NCI-H146 treated with DMSO at 0.1 percent for 48 hours (cell line): ENCODE measurements at regions not wholly inside any gene's neighbourhood (a gene's known extent, or its start where the extent isn't known, plus 50 kb on each side); places are given as distances from the start of the nearest gene placed in this dataset.
A peak's percentile ranks its signal among the peaks of the same experiment; 100 is the strongest.
"Not testable (repeated sequence)": the region's sequence is repeated elsewhere in the genome, so short reads cannot be mapped to it uniquely, and the experiment has no call there.

ENCODE experiments used
- DNase-seq: peaks from one replicate; lab custom pipeline; 2025; ENCODE audit not compliant: unreplicated experiment; lab: John Stamatoyannopoulos, UW

- no peak for DNase-seq
Observed at GRCh38 chr2:161046876-161047275, 113.4 kb upstream of the TANK start.

DNA sequence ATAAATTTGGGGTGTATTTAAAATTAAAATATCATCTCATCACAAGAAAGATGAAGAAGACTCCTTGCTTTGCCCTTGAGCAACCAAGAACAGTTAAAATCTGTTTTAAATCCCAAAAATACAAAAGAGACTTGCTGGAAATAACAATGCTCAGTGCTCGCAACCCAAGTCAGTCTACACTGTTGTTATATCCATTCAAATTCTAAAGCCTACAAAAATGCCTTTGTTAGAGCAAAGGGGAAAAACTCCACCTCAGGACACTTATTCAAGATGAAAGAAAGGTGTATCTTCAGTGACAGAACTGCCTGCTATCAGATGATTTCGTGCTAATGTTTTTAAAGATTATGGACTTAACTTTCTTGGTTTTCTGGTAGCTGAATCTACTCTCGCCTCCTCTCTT lies 111.9 kb upstream of the TANK start:
- no peak for DNase-seq

- DNase-seq, result no peak
Observed at GRCh38 chr2:161049559-161049958, 110.7 kb upstream of the TANK start.

DNA sequence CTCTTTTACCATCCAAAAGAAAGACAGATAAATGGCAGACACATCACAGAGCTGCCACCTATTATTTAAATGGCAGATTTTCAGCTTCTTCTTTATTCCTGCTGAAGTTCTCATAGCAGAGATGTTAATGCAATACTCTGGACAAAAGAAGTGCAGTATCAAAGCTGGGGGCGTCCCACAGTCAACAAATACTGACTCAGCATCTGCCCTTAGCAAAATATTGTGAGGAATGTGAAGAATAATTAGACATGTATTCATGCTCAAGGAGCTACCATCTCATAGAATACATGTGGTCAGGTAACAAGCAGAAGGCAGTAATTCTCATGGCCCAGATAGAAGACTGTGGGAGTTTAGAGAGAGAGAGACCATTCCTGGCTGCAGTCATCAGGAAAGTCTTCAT lies 108.0 kb upstream of the TANK start:
- DNase-seq, result no peak

GRCh38 chr2:161055289-161055688 lies 104.9 kb upstream of the TANK start:
- DNase-seq, result no peak

GRCh38 chr2:161059388-161059787 lies 100.8 kb upstream of the TANK start:
- no peak for DNase-seq

DNA sequence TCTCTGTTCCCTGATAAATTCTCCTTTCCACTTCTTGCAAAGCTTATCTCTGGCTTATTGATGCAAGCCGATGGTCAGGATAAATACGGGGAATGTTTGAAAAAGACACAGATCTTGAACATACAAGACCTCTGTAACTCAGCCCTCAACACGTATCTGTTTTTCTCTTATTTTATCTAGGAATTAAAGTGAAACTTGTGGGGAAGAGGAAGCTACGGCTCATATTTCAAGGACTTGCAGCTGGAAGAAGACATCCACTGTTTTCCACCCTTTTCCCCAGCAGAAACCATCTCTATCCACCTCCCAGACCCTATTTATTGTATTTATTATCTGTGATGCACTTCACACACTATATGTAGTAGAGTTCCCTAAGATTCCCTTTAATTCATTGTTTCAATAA lies 98.4 kb upstream of the TANK start:
- no peak for DNase-seq

DNA sequence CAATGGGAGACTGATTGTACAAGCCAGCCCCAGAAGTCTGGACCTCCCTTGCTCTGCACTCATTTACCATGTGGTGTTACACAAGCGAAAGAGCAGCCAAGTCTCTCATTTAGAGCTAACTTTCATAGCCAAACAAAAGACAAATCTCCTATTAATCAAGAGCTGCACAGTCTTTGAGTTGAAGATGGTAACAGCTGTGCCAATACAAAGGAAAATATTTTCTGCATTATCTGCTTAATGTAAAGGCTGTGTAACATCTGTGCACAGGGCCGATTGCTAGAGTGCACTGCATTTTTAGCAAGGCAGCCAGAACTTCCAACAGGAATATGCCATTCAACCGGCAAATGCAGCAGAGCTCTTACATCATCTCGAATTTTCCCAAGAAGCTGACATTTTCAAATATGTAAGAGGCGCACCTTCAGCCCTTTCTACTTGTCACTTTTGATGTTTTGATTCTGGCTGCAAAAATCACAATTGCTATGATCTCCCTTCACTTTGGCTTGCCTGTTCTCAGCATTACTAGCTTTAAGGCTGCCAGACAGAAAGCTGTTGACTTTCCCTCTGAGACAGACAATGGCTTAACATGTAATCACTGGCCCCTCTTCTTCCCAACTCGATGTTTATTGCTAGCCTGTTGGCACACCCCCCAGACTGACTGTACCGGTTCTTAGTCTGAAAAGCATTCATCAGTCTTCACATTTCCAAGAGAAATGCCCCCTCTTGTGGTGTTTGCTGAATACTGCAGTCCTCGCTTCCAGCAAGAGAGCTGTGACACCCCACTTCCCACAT lies 96.9 kb upstream of the TANK start:
- peak; percentile 2 for DNase-seq

DNA sequence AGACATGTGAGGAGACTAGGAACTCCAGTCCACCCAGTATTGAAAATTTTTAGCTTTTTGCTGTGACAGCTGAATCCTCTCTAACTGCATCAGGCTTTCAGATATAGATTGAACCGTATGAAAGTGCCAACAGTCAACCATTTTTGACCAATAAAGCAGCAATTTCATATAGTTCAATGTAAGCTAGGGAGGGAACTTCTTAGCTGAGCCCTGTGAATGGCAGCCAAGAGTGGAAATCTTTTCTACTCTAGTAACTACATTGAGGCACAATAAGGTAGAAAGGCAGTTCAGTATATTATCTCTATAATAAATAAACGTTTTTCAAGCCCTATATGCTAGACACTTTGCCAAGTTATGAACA lies 96.3 kb upstream of the TANK start:
- no peak for DNase-seq

DNA sequence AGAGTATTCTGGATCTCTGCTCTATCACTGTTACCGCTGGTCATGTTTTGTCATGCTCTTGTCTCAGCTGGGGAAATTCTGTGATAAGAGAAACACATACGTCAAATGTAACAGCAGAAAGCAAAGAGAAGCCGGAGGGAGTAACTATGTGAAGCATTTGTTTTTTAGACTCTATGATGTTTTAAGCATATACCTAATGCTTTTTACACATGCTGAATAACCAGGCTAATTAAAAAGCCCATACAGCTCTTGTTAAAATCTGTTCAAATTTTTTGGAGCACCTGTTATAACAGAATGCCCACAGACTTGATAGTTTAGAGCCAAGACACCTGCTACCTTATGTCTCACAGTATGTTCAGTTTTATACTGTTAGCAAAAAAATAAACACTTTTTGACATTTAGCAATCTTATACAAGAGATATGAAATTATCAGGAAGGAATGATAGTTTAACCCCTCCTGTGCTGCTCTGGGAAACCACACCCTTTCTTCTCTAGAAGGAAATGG lies 92.3 kb upstream of the TANK start:
- DNase-seq, result no peak

DNA sequence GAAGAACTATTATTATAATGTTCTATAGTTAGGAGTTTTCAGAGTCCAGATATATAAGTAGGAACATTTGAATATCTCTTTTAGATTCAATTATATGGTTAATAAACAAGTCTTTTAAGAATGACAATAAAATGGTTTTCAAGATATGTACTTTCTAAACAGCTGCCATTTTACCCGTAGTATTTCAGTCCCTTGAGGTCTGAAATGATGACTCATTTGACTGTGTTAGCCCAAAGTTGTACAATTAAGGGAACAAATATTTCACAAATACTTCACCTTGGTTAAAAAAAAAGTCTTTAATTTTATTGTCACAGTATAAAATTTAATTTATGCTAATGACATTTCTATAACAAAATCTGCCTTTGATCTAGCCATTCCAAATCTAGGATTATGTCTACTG lies 91.6 kb upstream of the TANK start:
- DNase-seq, result no peak

DNA sequence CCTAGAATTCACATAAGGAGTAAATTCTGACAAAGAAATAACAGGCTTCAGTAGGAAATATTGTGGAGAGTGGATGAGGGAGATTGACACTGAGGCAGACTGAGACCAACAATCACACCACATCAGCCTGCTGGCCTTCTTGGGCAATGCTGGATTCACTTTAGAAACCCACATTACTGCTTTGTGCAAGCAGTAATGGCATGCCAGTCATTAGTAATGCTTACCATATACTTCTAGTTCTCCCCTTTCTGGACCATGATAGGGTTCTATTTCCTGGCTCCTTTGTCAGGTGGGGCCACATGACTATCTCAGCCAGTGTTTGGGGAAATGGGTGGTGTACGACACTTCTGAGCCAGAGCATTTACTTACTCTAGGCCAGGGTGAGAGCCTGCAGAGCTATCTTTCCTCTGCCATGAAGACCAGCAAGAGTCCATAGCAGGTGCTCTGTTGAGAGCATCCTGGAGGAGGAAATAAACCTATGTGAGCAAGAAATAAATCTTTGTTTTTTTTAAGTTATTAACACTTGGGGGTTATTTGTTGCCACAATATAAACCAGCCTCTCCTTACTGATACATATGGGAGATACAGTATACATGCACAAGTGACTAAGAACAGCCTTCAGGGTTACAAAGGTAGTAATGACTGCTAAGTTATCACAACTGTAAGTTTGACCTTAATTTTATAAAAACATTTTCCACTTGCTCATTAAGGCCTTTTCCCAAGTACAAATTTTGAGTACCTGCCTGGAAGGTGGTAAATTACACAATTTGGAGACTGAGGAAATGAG lies 89.3 kb upstream of the TANK start:
- DNase-seq, result no peak

- not testable (repeated sequence) for DNase-seq
Observed at GRCh38 chr2:161072436-161072835, 87.8 kb upstream of the TANK start.

DNA sequence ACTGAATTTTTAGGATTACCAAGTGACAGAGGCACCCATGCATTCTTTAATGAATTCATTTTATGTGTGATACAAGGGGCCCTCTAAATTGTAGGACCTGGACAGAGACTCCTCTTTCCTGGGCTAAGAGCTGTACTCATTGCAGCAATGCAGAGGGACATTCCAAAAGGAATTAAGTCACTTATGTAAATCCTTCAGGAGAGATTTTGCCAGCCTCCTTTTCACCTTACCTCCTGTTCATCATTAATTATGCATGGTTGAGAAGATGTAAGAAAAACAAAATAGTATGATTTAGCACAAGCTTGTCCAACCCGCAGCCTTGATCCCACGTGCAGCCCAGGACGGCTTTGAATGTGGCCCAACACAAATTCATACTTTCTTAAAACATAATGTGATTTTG lies 84.5 kb upstream of the TANK start:
- DNase-seq, result no peak

DNA sequence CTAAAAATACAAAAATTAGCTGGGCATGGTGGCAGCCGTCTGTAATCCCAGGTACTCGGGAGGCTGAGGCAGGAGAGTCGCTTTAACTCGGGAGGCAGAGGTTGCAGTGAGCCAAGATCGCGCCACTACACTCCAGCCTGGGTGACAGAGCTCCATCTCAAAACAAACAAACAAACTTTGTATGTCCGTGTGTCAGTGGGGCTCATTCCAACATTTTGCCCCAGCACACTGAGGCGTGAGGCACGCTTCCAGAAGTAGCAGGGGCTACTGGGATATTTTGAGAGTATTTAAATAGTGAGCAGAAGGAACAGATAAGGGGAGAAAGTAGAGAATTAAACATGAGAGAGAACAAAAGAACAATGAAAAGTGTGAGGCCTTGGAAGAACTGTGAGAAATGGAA lies 83.3 kb upstream of the TANK start:
- DNase-seq, result no peak

GRCh38 chr2:161077367-161078210 lies 82.6 kb upstream of the TANK start:
- DNase-seq, result no peak

- DNase-seq, result no peak
Observed at GRCh38 chr2:161078211-161078539, 82.1 kb upstream of the TANK start.

- no peak for DNase-seq
Observed at GRCh38 chr2:161085149-161085548, 75.1 kb upstream of the TANK start.

DNA sequence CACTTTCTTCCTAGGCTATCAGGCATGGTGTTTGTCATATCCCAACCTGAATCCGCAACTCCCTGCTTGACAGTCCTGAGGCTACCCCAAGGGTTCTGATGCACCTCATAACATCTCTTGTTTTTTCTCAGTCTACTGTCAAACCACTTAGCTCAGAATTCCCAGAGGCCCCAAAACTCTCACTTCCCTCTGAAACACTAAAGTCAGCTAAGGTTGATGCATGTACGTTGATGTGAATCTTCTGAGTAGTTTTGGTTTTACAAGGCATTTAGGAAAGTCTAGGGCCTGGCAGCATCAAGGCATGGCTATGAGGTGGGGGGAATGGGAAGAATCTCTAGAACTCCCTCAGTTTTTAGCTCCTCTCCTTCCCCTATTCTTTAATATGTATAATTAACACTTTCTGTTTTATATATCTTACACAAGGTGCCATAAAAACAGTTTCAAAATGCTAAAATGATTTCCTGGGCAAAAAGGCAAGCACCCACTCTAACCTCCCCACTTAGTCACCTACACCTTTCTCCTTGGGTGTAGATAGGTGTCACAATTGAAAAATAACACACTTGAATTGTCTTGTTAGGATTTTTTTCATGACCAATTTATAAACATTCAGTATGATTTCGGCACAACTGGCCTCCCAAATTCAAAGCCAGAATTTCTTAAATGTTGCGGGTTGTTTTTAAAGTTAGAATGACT lies 71.4 kb upstream of the TANK start:
- DNase-seq, result no peak

DNA sequence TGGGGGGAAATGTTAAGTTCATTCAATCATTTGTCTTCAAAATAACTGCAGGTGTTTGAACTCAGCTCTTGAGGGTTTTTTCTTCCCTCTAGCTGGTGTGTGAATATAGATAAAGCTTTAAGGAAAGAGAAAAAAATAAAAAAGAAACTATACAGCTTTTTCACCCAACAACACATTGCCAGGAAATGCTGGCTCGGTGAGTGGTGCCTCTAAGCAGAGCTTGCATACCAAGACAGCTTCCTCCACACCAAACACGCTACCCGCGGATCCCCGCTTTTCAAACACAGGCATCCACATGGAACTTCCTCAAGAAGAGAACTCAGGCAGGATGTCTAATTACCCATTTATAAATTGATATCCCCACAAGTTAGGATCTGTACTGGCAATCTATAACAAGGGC lies 69.8 kb upstream of the TANK start:
- no peak for DNase-seq

GRCh38 chr2:161095314-161095713 lies 64.9 kb upstream of the TANK start:
- DNase-seq, result no peak
